Fibroblast of skin of right quadriceps (primary cell): ENCODE measurements at regions not wholly inside any gene's neighbourhood (a gene's known extent, or its start where the extent isn't known, plus 50 kb on each side); places are given as distances from the start of the nearest gene placed in this dataset.
A peak's percentile ranks its signal among the peaks of the same experiment; 100 is the strongest.
"Not testable (repeated sequence)": the region's sequence is repeated elsewhere in the genome, so short reads cannot be mapped to it uniquely, and the experiment has no call there.

Experiments
- DNase-seq: peaks from one replicate; pipeline ENCODE4 v3.0.0-alpha.2; 2013

- DNase-seq = no peak
These were observed 1187.7 kb downstream of the OTOL1 start for GRCh38 chr3:162684260-162684659.

DNA sequence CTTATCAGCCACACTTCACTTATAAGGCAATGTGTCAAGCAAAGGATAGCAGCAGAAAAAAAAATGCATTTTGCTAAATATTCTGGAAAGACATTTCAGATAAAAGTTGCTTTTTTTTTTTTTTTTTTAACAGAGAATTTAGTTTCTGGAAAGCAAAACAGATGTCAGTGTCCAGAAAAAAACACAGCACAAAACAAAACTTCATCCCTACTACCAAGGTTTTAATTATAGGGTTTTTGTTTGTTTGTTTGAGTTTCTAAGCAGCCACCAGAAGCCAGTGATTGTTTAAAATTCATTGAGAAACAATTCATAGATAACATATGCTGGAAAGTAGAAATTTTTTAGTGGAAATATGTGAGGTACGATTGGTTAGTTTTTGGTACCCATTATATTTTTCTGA lies 1202.7 kb downstream of the OTOL1 start:
- no peak for DNase-seq

DNA sequence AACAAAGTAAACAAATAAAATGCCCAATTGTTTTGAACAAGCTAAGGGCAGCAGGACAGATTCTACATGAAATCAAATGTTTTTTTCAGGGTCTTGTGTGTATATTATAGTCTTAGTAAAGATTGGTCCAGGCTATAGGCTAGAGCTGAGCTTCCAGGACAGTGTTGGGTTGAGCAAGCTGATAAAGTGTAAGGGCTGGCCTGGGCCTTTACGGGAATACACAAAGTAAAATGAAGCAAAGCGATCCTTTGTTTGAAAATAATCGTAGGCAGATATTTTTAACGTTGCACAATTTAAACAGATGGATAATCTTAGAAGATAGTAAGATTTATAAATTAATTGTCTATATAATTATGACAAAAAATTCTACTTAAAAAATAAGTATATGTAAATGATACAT lies 1204.6 kb downstream of the OTOL1 start:
- DNase-seq = no peak

DNA sequence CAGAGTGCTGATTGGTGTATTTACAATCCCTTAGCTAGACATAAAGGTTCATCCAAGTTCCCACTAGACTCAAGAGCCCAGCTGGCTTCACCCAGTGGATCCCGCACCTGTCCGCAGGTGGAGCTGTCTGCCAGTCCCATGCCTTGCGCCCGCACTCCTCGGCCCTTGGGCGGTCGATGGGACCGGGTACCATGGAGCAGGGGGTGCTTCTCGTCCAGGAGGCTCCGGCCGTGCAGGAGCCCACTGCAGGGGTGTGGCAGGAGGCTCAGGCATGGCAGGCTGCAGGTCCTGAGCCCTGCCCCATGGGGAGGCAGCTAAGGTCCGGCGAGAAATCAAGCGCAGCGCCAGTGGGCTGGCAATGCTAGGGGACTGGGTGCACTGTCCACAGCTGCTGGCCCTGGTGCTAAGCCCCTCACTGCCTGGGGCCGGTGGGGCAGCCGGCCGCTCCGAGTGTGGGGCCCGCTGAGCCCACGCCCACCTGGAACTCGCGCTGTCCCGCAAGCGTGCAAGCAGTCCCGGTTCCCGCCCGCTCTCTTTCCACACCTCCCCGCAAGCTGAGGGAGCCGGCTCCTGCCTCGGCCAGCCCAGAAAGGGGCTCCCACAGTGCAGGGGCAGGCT lies 1206.3 kb downstream of the OTOL1 start:
- DNase-seq = no peak

DNA sequence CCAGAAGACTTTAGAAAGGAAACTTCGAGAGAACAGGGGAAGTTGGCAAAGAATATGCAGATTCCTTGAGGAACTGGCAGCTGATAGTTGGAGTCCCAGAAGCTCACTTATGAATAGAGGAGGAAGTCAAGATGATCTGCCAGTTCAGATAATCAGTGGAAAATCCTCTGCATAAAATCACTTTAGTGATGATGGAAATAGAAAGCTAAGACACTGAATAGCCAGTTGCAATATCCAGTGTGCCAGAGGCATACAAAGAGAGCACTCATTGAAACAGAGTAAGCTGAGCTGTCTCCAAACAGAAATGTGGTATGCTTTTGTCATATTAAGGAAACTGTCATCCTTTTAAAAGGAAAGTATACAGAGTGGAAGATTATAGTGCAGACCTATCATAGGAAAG lies 1207.6 kb downstream of the OTOL1 start:
- DNase-seq = no peak

GRCh38 chr3:162704799-162705385 lies 1208.3 kb downstream of the OTOL1 start:
- DNase-seq = no peak

DNA sequence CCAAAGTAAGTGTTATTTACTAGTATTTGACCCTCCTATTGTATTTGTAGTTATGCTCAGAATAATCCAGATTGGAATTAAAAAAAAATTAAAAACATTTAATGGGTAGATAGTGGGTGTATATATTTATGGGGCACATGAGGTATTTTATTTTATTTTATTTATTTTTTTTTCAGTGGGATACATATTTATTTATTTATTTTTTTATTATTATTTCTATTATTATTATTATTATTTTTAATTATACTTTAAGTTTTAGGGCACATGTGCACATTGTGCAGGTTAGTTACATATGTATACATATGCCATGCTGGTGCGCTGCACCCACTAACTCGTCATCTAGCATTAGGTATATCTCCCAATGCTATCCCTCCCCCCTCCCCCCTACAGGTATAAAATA lies 1211.8 kb downstream of the OTOL1 start:
- DNase-seq = not testable (repeated sequence)

GRCh38 chr3:162708942-162709706 lies 1212.5 kb downstream of the OTOL1 start:
- peak; percentile 23 for DNase-seq

DNA sequence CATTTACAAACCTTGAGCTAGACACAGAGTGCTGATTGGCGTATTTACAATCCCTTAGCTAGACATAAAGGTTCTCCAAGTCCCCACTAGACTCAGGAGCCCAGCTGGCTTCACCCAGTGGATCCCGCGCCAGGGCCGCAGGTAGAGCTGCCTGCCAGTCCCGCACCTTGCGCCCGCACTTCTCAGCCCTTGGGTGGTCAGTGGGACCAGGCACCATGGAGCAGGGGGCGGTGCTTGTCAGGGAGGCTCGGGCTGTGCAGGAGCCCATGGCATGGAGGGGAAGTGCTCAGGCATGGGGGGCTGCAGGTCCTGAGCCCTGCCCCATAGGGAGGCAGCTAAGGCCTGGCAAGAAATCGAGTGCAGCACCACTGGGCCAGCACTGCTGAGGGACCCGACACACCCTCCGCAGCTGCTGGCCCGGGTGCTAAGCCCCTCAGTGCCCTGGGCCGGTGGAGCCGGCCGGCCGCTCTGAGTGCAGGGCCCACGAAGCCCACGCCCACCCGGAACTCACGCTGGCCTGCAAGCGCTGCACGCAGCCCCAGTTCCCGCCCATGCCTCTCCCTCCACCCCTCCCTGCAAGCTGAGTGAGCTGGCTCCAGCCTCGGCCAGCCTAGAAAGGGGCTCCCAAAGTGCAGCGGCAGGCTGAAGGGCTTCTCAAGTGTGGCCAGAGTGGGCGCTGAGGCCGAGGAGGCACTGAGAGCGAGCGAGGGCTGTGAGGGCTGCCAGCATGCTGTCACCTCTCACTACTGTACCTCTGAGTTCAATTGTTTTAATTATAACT lies 1213.9 kb downstream of the OTOL1 start:
- no peak for DNase-seq

DNA sequence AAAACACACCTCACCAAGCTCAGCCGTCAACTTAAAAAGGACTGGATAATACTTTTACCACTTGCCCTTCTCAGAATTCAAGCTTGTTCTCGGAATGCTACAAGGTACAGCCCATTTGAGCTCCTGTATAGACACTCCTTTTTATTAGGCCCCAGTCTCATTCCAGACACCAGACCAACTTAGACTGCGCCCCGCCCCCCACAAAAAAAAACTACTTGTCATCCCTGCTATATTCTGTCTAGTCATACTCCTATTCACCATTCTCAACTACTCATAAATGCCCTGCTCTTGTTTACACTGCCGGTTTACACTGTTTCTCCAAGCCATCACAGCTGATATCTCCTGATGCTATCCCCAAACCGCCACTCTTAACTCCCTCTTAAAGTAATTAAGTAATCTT lies 1220.5 kb downstream of the OTOL1 start:
- not testable (repeated sequence) for DNase-seq

DNA sequence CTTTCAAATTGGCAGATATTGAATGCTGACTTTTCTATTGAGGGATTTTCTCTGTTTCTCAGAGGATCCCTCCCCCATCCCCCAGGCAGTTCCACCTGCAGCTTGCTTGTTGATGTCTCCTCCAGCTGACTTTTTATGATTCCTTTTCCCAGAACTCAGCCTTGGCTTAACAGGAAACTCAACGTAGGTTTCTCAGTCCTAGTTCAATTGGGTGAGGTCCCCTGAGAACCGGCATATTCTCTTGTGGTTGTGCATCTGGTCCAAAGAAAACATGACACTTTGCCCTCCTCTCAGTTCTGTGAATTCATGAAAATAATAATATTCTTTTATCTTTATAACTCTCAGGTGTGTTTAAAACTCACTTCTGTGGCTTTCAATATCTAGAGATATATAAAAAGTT lies 1222.1 kb downstream of the OTOL1 start:
- DNase-seq = no peak

DNA sequence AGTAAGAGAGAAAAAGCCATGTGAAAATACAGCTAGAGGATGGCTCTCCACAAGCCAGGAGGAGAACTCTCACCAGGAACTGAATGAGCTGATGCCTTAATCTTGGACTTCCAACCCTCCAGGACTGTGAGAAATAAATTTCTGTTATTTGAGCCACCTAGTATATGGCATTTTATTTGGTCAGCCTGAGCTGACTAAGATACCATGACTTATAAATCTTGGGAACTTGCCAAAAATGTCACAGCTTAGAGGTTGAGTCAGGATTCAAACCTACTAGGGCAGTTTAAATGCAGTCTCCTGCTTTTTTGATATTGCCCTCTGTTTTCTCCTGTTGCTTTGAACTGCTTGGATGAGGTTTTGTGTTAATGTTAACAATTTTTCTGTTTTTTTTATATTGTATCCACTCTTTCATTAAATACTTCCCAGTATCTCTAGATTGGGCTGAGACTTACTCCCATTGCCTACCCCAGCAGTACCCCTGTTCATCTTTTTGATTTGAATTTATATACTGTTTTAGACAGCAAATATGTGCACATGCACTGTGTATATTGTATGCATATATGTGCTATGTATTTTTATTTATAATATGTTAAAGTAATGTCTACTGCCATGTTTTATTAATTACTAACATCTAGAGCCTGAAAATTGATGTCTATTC lies 1223.2 kb downstream of the OTOL1 start:
- peak; percentile 93 for DNase-seq

DNA sequence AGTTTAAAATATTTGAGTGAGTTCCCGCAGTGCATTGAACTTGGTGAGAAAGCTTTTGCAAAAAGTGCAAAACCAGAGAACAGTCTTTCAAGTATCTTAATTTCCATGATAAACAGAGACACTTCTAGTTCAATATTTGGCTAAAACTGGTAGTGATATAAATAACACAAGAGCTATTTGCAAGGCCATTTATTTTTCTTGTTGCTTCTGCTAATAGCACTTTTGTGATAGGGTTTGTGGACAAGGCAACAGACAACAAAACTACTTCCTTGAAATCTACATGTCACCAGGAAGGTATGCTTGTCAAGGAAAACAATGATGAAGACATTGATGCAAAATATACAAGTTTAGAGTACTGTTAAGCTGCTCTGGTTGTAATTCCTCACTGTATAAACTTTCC lies 1225.1 kb downstream of the OTOL1 start:
- DNase-seq = no peak

DNA sequence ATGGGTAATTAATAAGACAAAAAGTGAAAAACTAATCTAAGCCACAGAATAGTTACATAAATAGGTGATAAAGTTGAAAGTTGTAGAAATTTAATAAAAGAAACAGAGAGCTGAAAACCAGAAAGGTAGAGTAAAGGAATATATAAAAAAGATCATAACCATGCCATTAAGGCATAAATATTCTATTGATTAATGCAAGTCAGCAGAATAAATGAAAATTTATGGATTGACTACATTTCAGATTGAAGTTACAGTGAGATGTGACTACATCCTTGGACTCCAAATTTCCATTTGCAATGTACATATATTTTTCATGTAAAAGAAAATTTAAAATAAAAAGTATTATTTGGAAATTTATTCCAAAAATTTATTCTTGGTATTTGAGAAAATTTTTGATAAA lies 1225.7 kb downstream of the OTOL1 start:
- no peak for DNase-seq

- not testable (repeated sequence) for DNase-seq
These were observed 1226.2 kb downstream of the OTOL1 start for GRCh38 chr3:162722796-162723195.

GRCh38 chr3:162729686-162730085 lies 1233.1 kb downstream of the OTOL1 start:
- DNase-seq = peak; percentile 36

- not testable (repeated sequence) for DNase-seq
These were observed 1235.4 kb downstream of the OTOL1 start for GRCh38 chr3:162731961-162732360.

GRCh38 chr3:162738784-162739183 lies 1242.2 kb downstream of the OTOL1 start:
- DNase-seq = peak; percentile 13

DNA sequence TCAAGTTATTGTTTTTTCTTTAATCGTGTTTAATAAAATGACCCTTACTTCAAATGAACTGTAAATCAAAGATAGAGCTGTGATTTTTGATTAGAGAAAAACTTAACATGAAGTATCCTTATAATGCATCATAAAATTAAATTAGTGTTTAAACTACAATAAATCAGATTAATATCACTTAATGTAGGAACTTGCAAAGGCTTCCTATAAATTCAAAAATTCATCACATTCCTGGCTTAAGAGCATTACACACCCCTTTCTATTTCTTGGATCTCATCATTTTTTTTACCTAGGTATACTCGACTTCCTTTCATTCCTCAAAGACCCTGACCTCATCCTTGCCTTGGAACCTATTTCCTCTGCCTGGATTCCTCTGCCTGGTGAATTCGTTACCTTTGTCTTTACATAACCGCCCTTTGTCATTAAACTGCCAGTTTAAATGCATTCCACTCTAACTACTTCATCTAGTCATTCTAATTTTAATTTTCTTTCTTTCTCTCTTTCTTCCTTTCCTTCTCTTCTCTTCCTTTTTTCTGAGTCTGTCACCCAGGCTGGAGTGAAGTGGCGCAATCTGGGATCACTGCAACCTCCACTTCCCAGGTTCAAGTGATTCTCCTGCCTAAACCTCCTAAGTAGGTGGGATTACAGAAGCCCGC lies 1244.5 kb downstream of the OTOL1 start:
- no peak for DNase-seq

DNA sequence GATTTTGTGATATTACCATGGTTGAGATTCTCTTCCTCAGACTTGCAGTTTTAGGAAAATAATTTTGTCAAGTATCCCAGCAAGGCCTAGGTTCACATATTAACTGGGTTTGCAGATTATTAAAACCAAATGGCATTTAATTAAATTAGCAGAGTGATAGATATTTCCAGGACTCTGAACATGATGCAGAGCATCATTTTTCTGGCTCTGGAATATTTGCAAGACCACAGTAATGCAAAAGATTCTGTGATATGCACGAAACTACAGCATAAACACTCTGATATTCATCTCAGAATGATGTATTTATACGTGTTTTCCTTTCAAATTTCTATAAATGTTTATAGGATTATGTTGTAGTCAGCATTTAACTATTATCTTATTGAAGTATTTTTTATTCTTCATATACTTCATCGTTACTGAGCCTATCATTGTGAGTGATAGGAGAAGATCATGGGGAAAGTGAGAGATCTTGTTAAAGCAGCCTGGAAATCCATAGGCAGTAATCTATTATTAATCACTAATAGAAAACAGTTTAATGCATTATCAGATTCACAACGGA lies 1245.6 kb downstream of the OTOL1 start:
- peak; percentile 46 for DNase-seq

DNA sequence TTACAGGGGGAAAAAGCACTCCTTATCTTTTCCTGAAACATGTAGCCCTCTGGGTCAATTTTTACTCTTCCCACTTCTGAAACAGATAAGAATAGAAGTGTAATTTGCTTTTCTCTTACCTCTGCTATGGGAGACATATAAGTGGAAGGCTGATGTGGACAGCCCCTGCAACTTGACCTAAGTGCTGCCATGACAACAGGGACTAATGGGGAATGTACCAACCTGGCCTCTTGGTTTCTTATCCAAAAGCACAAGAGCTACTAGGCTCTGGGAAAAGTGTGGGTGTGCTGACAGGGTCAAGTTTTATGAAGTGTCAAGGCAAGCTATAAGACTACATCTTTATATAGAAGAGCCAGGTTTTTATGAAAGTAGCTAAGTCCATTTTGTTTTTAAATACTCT lies 1246.5 kb downstream of the OTOL1 start:
- DNase-seq = no peak

DNA sequence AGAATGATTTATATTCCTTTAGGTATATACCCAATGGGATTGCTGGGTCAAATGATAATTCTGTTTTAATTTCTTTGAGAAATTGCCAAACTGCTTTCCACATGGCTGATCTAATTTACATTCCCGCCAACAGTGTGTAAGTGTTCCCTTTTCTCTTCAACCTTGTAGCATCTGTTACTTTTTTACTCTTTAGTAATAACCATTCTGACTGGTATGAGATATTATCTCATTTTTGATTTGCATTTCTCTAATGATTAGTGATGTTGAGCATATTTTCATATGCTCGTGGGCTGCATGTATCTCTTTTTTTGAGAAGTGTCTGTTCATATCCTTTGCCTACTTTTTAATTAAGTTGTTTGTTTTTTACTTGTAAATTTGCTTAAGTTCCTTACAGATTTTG lies 1264.2 kb downstream of the OTOL1 start:
- no peak for DNase-seq
